ENCODE measurements at regions not wholly inside any gene's neighbourhood (a gene's known extent, or its start where the extent isn't known, plus 50 kb on each side); places are given as distances from the start of the nearest gene placed in this dataset.

GRCh38 chrX:46015653-46016052 is 529.6 kb downstream of the ZNF674 start:
- H3K9me3 Mint-ChIP-seq, result peaks cover 33 to 59% of the 10 kb centered on the region in 2 experiments
- no peaks in the 10 kb centered on the region for H3K79me1 ChIP-seq (ENCODE audit: insufficient read depth, low read depth, low read length, poor library complexity, severe bottlenecking)

More at GRCh38 chrX:46015653-46016052, 529.6 kb downstream of the ZNF674 start:
- no peak overlapping the region for H4K8ac ChIP-seq (replicated peaks; ENCODE audit: insufficient read length, low read depth, low read length)
- H3K4me2 ChIP-seq (ENCODE audit: insufficient read depth, insufficient read length, low read length), result no peak overlapping the region
- H3K4ac ChIP-seq (ENCODE audit: low read depth, low read length), result no peak overlapping the region
- no peak overlapping the region for H3K14ac ChIP-seq (ENCODE audit: insufficient read depth, low read length)
- no peaks in the 10 kb centered on the region for H3K27me3 ChIP-seq (ENCODE audit: insufficient read depth, low read length)
- no peak overlapping the region for H4K5ac ChIP-seq (ENCODE audit: insufficient read length, low read depth, low read length)
- no peak overlapping the region for H3K27ac ChIP-seq (ENCODE audit: insufficient read length, low read depth, low read length)
- Mint-ChIP-seq H3K27ac (no peak overlapping the region), H3K4me1 (no peaks in the 10 kb centered on the region), H3K4me3 (no peak overlapping the region), H3K27me3 (ENCODE audit: low read depth) (peaks cover 1% of the 10 kb centered on the region; the same call in 1 of the 2 replicates), H3K36me3 (ENCODE audit: insufficient read depth in 1 of 3, low read depth in 3 of 3) (peaks cover 0 to 1% (median 0%) of the 10 kb centered on the region in 3 experiments; a peak in 1 of 7 replicates)
- no peak overlapping the region for H3T11ph ChIP-seq (ENCODE audit: low read length)
- H3K9me3 ChIP-seq (ENCODE audit: control insufficient read depth, low read depth, low read length), result no peaks in the 10 kb centered on the region
- no CpG with 5 or more reads among the region's 2 CpGs for WGBS (ENCODE audit: extremely low coverage, insufficient read length, low lambda C conversion rate)
- no peaks in the 10 kb centered on the region for H3K79me2 ChIP-seq (ENCODE audit: insufficient read depth, low read length)
- no peak overlapping the region for H4K91ac ChIP-seq (ENCODE audit: insufficient read length, low read depth, low read length)
- H3K23me2 ChIP-seq (ENCODE audit: insufficient read length, low read depth, low read length, poor library complexity, severe bottlenecking), result no peaks in the 10 kb centered on the region
- H2AFZ ChIP-seq (ENCODE audit: low read length), result no peak overlapping the region
- H2BK12ac ChIP-seq (ENCODE audit: insufficient read length, low read depth, low read length), result no peak overlapping the region
- H2BK20ac ChIP-seq (ENCODE audit: low read depth, low read length, poor library complexity, severe bottlenecking), result no peak overlapping the region
- H3K23ac ChIP-seq (ENCODE audit: insufficient read length, low read depth, low read length), result no peak overlapping the region
- no peak overlapping the region for H2AK5ac ChIP-seq (ENCODE audit: insufficient read length, low read length)
- TF ChIP-seq, protein P1, sequence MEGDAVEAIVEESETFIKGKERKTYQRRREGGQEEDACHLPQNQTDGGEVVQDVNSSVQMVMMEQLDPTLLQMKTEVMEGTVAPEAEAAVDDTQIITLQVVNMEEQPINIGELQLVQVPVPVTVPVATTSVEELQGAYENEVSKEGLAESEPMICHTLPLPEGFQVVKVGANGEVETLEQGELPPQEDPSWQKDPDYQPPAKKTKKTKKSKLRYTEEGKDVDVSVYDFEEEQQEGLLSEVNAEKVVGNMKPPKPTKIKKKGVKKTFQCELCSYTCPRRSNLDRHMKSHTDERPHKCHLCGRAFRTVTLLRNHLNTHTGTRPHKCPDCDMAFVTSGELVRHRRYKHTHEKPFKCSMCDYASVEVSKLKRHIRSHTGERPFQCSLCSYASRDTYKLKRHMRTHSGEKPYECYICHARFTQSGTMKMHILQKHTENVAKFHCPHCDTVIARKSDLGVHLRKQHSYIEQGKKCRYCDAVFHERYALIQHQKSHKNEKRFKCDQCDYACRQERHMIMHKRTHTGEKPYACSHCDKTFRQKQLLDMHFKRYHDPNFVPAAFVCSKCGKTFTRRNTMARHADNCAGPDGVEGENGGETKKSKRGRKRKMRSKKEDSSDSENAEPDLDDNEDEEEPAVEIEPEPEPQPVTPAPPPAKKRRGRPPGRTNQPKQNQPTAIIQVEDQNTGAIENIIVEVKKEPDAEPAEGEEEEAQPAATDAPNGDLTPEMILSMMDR (conservative IDR thresholded peaks at IDR 0.05), result no peak
- H2BK15ac ChIP-seq (ENCODE audit: low read depth, low read length), result no peak overlapping the region
- H3K9ac ChIP-seq (ENCODE audit: extremely low read depth, insufficient read length, low read length), result no peak overlapping the region
- H3K56ac ChIP-seq (ENCODE audit: insufficient read length, low read depth, low read length), result no peak overlapping the region
- no peak overlapping the region for H2BK120ac ChIP-seq (ENCODE audit: low read depth, low read length, poor library complexity, severe bottlenecking)
- H2BK5ac ChIP-seq (ENCODE audit: insufficient read length, low read length), result no peak overlapping the region
- no peak for DNase-seq
- H3K4me1 ChIP-seq (ENCODE audit: insufficient read depth, low read length), result no peaks in the 10 kb centered on the region
- no peaks in the 10 kb centered on the region for H4K20me1 ChIP-seq (ENCODE audit: control insufficient read depth, insufficient read depth, insufficient read length)
- H3K18ac ChIP-seq (ENCODE audit: insufficient read length, low read depth, low read length), result no peak overlapping the region
